ENCODE measurements at regions not wholly inside any gene's neighbourhood (a gene's known extent, or its start where the extent isn't known, plus 50 kb on each side); places are given as distances from the start of the nearest gene placed in this dataset.

GRCh38 chrX:82765811-82766210 is 742.3 kb upstream of the POU3F4 start:
- H3K27me3 ChIP-seq (ENCODE audit: control insufficient read depth in 2 of 2, insufficient read depth in 2 of 2, low read length in 2 of 2), result no peaks in the 10 kb centered on the region
- dilution Hi-C loops (cut with MboI; ENCODE audit: extremely low pct_ligation_motif_present, low sequenced_read_pairs), result no loop called here
- H3K9me3 ChIP-seq (replicated peaks; ENCODE audit: control insufficient read depth, insufficient read depth, low read length), result no peaks in the 10 kb centered on the region
- H3K4me3 ChIP-seq (replicated peaks in 1 of 3; ENCODE audit: insufficient read depth in 1 of 3, low read depth in 1 of 3, low read length in 3 of 3), result no peak overlapping the region
- BruUV-seq (replicated peaks), result no TSS peak
- CTCF ChIA-PET, result no interaction called here
- POLR2A ChIA-PET, result no interaction called here
- FAIRE-seq, result no peak
- no peaks in the 10 kb centered on the region for H4K20me1 ChIP-seq (replicated peaks; ENCODE audit: control insufficient read depth, extremely low read depth, insufficient read depth, low read length)
- TF ChIP-seq CTCF (IDR thresholded peaks at IDR 0.05; ENCODE audit: extremely low read depth in 1 of 2, insufficient read depth in 1 of 2, low read depth in 1 of 2, low read length in 2 of 2) (no peak), JUN (IDR thresholded peaks at IDR 0.05; ENCODE audit: borderline replicate concordance, insufficient read depth, insufficient read length, low read depth) (no peak), POLR2A (IDR thresholded peaks at IDR 0.05; ENCODE audit: low read depth, low read length) (no peak), GATA2 (IDR thresholded peaks at IDR 0.05; ENCODE audit: insufficient read depth, insufficient read length, low read depth, low read length) (no peak), EZH2 (IDR thresholded peaks at IDR 0.05; ENCODE audit: borderline replicate concordance, low read depth, low read length, severe bottlenecking) (no peak), POLR2AphosphoS5 (IDR thresholded peaks at IDR 0.05; ENCODE audit: insufficient read depth, low read depth, low read length) (no peak), MYC (IDR thresholded peaks at IDR 0.05; ENCODE audit: low read depth, low read length) (no peak), MAX (IDR thresholded peaks at IDR 0.05; ENCODE audit: insufficient read depth, insufficient read length) (no peak)
- no peaks in the 10 kb centered on the region for H3K36me3 ChIP-seq (ENCODE audit: control insufficient read depth in 2 of 2, extremely low read depth in 1 of 2, insufficient read depth in 2 of 2, low read length in 2 of 2)
- no peak overlapping the region for H2AFZ ChIP-seq (ENCODE audit: low read depth, low read length)
- no peaks in the 10 kb centered on the region for H3K79me2 ChIP-seq (ENCODE audit: control insufficient read depth, insufficient read depth, low read length)
- H3K9ac ChIP-seq (replicated peaks; ENCODE audit: extremely low read depth, insufficient read depth, low read length), result no peak overlapping the region
- no peak overlapping the region for H3K4me2 ChIP-seq (ENCODE audit: insufficient read depth, low read length)
- H3K27ac ChIP-seq (ENCODE audit: insufficient read depth, low read depth, low read length), result no peak overlapping the region
- intact Hi-C loops (cut with micrococcal nuclease), result no loop called here
- H3K4me1 ChIP-seq (ENCODE audit: control insufficient read depth, extremely low read depth, insufficient read depth, low read length), result no peaks in the 10 kb centered on the region
- DNase-seq (ENCODE audit: low read depth, low spot score), result no peak
- H3K9me1 ChIP-seq (replicated peaks; ENCODE audit: control insufficient read depth, extremely low read depth, insufficient read depth, low read length), result no peaks in the 10 kb centered on the region

Data from endothelial cell of umbilical vein (primary cell).